DND-41 (cell line): ENCODE measurements at regions not wholly inside any gene's neighbourhood (a gene's known extent, or its start where the extent isn't known, plus 50 kb on each side); places are given as distances from the start of the nearest gene placed in this dataset.
"Not testable (repeated sequence)": the region's sequence is repeated elsewhere in the genome, so short reads cannot be mapped to it uniquely, and the experiment has no call there.

Experiments used
- ATAC-seq: fragments of 200-7000 bp; cut with Tn5 transposase; 3 replicates; pipeline ENCODE4 v1.9.1; 2021; ENCODE audit warnings: low read depth; ENCODE audit not compliant: insufficient read depth
- DNase-seq: peaks from one replicate; pipeline ENCODE4 v3.0.0-alpha.2; 2020
- H2AFZ ChIP-seq: 2 replicates; pipeline ENCODE4 v1.6.0; 2012; ENCODE audit warnings: low read depth, low read length
- H3K27ac ChIP-seq: 2 replicates; pipeline ENCODE4 v1.5.1; 2012; ENCODE audit warnings: low read length, inconsistent platforms
- H3K27me3 ChIP-seq: fragments of 200-600 bp; sonication (generic); 2 replicates; pipeline ENCODE4 v1.6.0; 2012; ENCODE audit warnings: low read length, mild to moderate bottlenecking, inconsistent platforms; ENCODE audit not compliant: insufficient read depth, poor library complexity
- H3K36me3 ChIP-seq: 2 replicates; pipeline ENCODE4 v1.5.1; 2012; ENCODE audit warnings: low read length, inconsistent platforms; ENCODE audit not compliant: insufficient read depth
- H3K4me1 ChIP-seq: 2 replicates; pipeline ENCODE4 v1.5.1; 2012; ENCODE audit warnings: mild to moderate bottlenecking, low read length; ENCODE audit not compliant: insufficient read depth
- H3K4me2 ChIP-seq: 2 replicates; pipeline ENCODE4 v1.6.0; 2012; ENCODE audit warnings: mild to moderate bottlenecking, moderate library complexity, low read length, inconsistent platforms; ENCODE audit not compliant: insufficient read depth
- H3K4me3 ChIP-seq, 2 experiments: fragments of 200-600 bp in 1 of 2; shearing (Covaris generic) in 1 of 2; 2 replicates each; pipeline ENCODE4 v1.5.1; 2012 to 2016; ENCODE audit warnings: inconsistent platforms in 2 of 2, low read length in 2 of 2, mild to moderate bottlenecking in 2 of 2, low read depth in 1 of 2, moderate library complexity in 1 of 2
- H3K79me2 ChIP-seq: 2 replicates; pipeline ENCODE4 v1.6.0; 2012; ENCODE audit warnings: low read length, inconsistent platforms; ENCODE audit not compliant: insufficient read depth
- H3K9ac ChIP-seq: 2 replicates; pipeline ENCODE4 v1.6.0; 2012; ENCODE audit warnings: low read depth, mild to moderate bottlenecking, inconsistent platforms, low read length, moderate library complexity
- H3K9me3 ChIP-seq: 2 replicates; pipeline ENCODE4 v1.5.1; 2012; ENCODE audit warnings: low read length, moderate library complexity, mild to moderate bottlenecking, inconsistent platforms; ENCODE audit not compliant: insufficient read depth, severe bottlenecking
- H4K20me1 ChIP-seq: 2 replicates; pipeline ENCODE4 v1.6.0; 2012; ENCODE audit warnings: low read length; ENCODE audit not compliant: insufficient read depth
- EZH2 ChIP-seq: IDR thresholded peaks from 3 replicates; pipeline ENCODE4 v1.6.1; 2012; ENCODE audit warnings: borderline replicate concordance, low read depth, mild to moderate bottlenecking, moderate library complexity, low read length, inconsistent platforms; ENCODE audit not compliant: severe bottlenecking
- TF ChIP-seq, protein P1 (sequence below): IDR thresholded peaks from 2 replicates; pipeline ENCODE4 v1.5.1; 2012; ENCODE audit warnings: borderline replicate concordance, low read length, moderate library complexity, mild to moderate bottlenecking; ENCODE audit not compliant: poor library complexity, severe bottlenecking; ENCODE audit errors: extremely low read depth

- H3K27me3 ChIP-seq, H3K9ac ChIP-seq, H3K36me3 ChIP-seq, H3K4me3 ChIP-seq, H3K27ac ChIP-seq, H3K9me3 ChIP-seq, H3K4me1 ChIP-seq, H3K79me2 ChIP-seq, H4K20me1 ChIP-seq, ATAC-seq, H3K4me2 ChIP-seq, H2AFZ ChIP-seq, DNase-seq: not testable (repeated sequence)
Measured at GRCh38 chr3:48101301-48101650, 85.1 kb upstream of the MAP4 start.

DNA sequence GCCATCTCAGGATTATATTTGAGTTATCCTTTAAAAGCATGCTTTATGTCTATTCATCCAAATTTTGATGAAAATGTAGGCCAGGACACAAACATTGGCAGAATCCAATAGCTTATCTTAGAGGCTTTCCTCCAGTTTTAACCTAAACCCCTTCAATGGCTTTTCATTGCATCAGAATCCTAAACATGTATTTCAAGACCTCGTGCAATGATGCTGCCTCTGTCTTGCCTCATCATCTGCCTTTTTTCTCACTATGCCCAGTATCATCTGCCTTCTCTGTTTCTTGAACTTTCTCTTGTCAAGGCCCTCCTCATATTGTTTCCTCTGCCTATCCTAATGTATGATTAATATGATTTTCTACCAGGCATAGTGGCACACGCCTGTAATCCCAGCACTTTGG is 76.1 kb upstream of the MAP4 start:
- no peak overlapping the region for H3K4me2 ChIP-seq
- H3K79me2 ChIP-seq: peaks cover 14% of the 10 kb centered on the region
- peaks cover 19% of the 10 kb centered on the region for H3K4me1 ChIP-seq
- H3K27ac ChIP-seq: no peak overlapping the region
- no peak for ATAC-seq
- no peaks in the 10 kb centered on the region for H3K36me3 ChIP-seq
- no peak for DNase-seq
- no peaks in the 10 kb centered on the region for H3K9me3 ChIP-seq
- H4K20me1 ChIP-seq: peaks cover 2% of the 10 kb centered on the region; the same call in 1 of the 2 replicates
- H2AFZ ChIP-seq: no peak overlapping the region
- no peaks in the 10 kb centered on the region for H3K27me3 ChIP-seq
- H3K4me3 ChIP-seq: no peak overlapping the region
- TF ChIP-seq, protein P1, sequence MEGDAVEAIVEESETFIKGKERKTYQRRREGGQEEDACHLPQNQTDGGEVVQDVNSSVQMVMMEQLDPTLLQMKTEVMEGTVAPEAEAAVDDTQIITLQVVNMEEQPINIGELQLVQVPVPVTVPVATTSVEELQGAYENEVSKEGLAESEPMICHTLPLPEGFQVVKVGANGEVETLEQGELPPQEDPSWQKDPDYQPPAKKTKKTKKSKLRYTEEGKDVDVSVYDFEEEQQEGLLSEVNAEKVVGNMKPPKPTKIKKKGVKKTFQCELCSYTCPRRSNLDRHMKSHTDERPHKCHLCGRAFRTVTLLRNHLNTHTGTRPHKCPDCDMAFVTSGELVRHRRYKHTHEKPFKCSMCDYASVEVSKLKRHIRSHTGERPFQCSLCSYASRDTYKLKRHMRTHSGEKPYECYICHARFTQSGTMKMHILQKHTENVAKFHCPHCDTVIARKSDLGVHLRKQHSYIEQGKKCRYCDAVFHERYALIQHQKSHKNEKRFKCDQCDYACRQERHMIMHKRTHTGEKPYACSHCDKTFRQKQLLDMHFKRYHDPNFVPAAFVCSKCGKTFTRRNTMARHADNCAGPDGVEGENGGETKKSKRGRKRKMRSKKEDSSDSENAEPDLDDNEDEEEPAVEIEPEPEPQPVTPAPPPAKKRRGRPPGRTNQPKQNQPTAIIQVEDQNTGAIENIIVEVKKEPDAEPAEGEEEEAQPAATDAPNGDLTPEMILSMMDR: no peak
- no peak for TF ChIP-seq EZH2
- H3K9ac ChIP-seq: no peak overlapping the region

- H3K27me3 ChIP-seq: no peaks in the 10 kb centered on the region
- peak overlapping the region; percentile 90; the same call in 1 of the 2 replicates for H3K9ac ChIP-seq
- H3K4me3 ChIP-seq: no peak overlapping the region; a peak in 1 of 4 replicates
- H3K4me2 ChIP-seq: peak overlapping the region; percentile 85; the same call in 1 of the 2 replicates
- no peak overlapping the region for H2AFZ ChIP-seq
- peaks cover 27% of the 10 kb centered on the region for H3K4me1 ChIP-seq
- no peak for DNase-seq
- H4K20me1 ChIP-seq: peaks cover 9% of the 10 kb centered on the region; the same call in 1 of the 2 replicates
- ATAC-seq: no peak
- H3K9me3 ChIP-seq: no peaks in the 10 kb centered on the region
- no peaks in the 10 kb centered on the region for H3K36me3 ChIP-seq
- no peak overlapping the region for H3K27ac ChIP-seq
- TF ChIP-seq, protein P1: no peak
- no peak for TF ChIP-seq EZH2
- peaks cover 33% of the 10 kb centered on the region for H3K79me2 ChIP-seq
Measured at GRCh38 chr3:48090166-48090939, 74.1 kb upstream of the MAP4 start.

GRCh38 chr3:48088749-48089466 is 72.7 kb upstream of the MAP4 start:
- H2AFZ ChIP-seq: peak overlapping the region; percentile 96

More at GRCh38 chr3:48088749-48089466, 72.7 kb upstream of the MAP4 start:
- H3K36me3 ChIP-seq: peaks cover 9% of the 10 kb centered on the region
- no peaks in the 10 kb centered on the region for H3K9me3 ChIP-seq
- H4K20me1 ChIP-seq: peaks cover 12% of the 10 kb centered on the region; the same call in 1 of the 2 replicates
- H3K27ac ChIP-seq: peak overlapping the region; percentile 100
- peak overlapping the region; percentile 90 for H3K9ac ChIP-seq
- peaks cover 48% of the 10 kb centered on the region for H3K79me2 ChIP-seq
- peak overlapping the region; percentile 85 for H3K4me2 ChIP-seq
- H3K27me3 ChIP-seq: no peaks in the 10 kb centered on the region
- H3K4me1 ChIP-seq: peaks cover 27% of the 10 kb centered on the region
- DNase-seq: peak; percentile 97
- ATAC-seq: peak; percentile 92
- TF ChIP-seq, protein P1: no peak
- TF ChIP-seq EZH2: no peak
- H3K4me3 ChIP-seq: peak overlapping the region; percentile 76 to 92
